ENCODE measurements at regions not wholly inside any gene's neighbourhood (a gene's known extent, or its start where the extent isn't known, plus 50 kb on each side); places are given as distances from the start of the nearest gene placed in this dataset.

DNA sequence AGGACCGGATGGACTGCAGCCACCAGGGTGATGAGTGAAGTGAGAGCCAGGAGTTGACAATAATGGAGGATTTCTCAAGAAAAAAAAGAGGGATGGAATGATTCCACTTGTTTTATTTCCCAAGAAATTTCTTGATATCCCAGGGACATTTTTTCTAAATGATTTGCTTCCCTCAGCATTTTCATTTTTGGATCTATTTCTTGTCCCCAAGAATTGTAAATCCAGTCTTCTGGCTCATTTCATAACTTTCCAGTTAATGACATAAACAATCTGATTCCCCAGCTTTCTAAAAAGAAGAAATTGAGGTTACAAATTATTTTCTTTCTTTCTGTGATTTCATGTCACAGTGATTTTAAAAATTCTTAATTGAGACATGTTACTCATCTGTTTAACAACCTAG is 446.5 kb downstream of the PRR16 start:
- Histone ChIP-seq H3K9me3 (replicated peaks; ENCODE audit: control insufficient read depth, insufficient read depth, low read depth, low read length) (no peaks in the 10 kb centered on the region), H2AFZ (ENCODE audit: low read depth, low read length) (no peak overlapping the region), H3K9ac (ENCODE audit: insufficient read depth in 1 of 2, low read depth in 2 of 2, low read length in 2 of 2) (no peak overlapping the region), H3K4me1 (replicated peaks in 1 of 2; ENCODE audit: control insufficient read depth in 2 of 2, insufficient read depth in 2 of 2, low read length in 2 of 2) (no peaks in the 10 kb centered on the region), H3K4me2 (ENCODE audit: insufficient read depth, low read length) (no peak overlapping the region), H3K79me2 (ENCODE audit: control insufficient read depth, insufficient read depth, low read length) (no peaks in the 10 kb centered on the region), H4K20me1 (replicated peaks; ENCODE audit: control insufficient read depth, insufficient read depth, low read length) (no peaks in the 10 kb centered on the region), H3K27me3 (ENCODE audit: control insufficient read depth in 2 of 2, insufficient read depth in 2 of 2, low read length in 2 of 2) (no peaks in the 10 kb centered on the region), H3K27ac (ENCODE audit: extremely low read depth, low read depth, low read length) (no peak overlapping the region), H3K4me3 (no peak overlapping the region), H3K36me3 (ENCODE audit: control insufficient read depth, insufficient read depth, low read length) (no peaks in the 10 kb centered on the region), H3K9me1 (ENCODE audit: control insufficient read depth, insufficient read depth, low read length) (no peaks in the 10 kb centered on the region)
- intact Hi-C loops (cut with micrococcal nuclease) (no loop called here), in situ Hi-C loops (cut with MboI) (no loop called here)
- no peak for FAIRE-seq
- 0% methylated on average over 1 of the region's 1 CpG for WGBS (ENCODE audit: insufficient coverage, low coverage, missing lambda C conversion rate)
- no TSS peak for BruUV-seq (replicated peaks)
- no peak for ATAC-seq
- DNase-seq (ENCODE audit: extremely low read depth in 1 of 4, low spot score in 3 of 4): no peak
- ChIA-PET CTCF (ENCODE audit: low intra/inter-chr PET ratio) (no interaction called here), POLR2A (interaction anchor here (0.6 kb wide), 1 partner anchor 8 kb away, joined by 3 read pairs; no protein-coding TSS in a partner anchor)
- TF ChIP-seq HSF4 (CRISPR knock-in tag; IDR thresholded peaks at IDR 0.05; ENCODE audit: borderline replicate concordance): no peak
- TF ChIP-seq, protein P1, sequence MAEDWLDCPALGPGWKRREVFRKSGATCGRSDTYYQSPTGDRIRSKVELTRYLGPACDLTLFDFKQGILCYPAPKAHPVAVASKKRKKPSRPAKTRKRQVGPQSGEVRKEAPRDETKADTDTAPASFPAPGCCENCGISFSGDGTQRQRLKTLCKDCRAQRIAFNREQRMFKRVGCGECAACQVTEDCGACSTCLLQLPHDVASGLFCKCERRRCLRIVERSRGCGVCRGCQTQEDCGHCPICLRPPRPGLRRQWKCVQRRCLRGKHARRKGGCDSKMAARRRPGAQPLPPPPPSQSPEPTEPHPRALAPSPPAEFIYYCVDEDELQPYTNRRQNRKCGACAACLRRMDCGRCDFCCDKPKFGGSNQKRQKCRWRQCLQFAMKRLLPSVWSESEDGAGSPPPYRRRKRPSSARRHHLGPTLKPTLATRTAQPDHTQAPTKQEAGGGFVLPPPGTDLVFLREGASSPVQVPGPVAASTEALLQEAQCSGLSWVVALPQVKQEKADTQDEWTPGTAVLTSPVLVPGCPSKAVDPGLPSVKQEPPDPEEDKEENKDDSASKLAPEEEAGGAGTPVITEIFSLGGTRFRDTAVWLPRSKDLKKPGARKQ (CRISPR knock-in tag; IDR thresholded peaks at IDR 0.05): no peak
- TF ChIP-seq BRD4 (IDR thresholded peaks at IDR 0.05): no peak
- TF ChIP-seq XRCC4 (IDR thresholded peaks at IDR 0.05; ENCODE audit: extremely low read depth, insufficient read depth, insufficient read length): no peak
- TF ChIP-seq ZNF444 (CRISPR knock-in tag; IDR thresholded peaks at IDR 0.05): no peak
- TF ChIP-seq, protein P2, sequence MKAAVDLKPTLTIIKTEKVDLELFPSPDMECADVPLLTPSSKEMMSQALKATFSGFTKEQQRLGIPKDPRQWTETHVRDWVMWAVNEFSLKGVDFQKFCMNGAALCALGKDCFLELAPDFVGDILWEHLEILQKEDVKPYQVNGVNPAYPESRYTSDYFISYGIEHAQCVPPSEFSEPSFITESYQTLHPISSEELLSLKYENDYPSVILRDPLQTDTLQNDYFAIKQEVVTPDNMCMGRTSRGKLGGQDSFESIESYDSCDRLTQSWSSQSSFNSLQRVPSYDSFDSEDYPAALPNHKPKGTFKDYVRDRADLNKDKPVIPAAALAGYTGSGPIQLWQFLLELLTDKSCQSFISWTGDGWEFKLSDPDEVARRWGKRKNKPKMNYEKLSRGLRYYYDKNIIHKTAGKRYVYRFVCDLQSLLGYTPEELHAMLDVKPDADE (conservative IDR thresholded peaks at IDR 0.05; ENCODE audit: control insufficient read depth, low read depth, low read length): no peak
- TF ChIP-seq, protein P3, sequence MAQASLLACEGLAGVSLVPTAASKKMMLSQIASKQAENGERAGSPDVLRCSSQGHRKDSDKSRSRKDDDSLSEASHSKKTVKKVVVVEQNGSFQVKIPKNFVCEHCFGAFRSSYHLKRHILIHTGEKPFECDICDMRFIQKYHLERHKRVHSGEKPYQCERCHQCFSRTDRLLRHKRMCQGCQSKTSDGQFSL (CRISPR knock-in tag; IDR thresholded peaks at IDR 0.05): no peak
- TF ChIP-seq, protein P3 (tag; IDR thresholded peaks at IDR 0.05): no peak
- no peak for TF ChIP-seq ZBTB11 (CRISPR knock-in tag; IDR thresholded peaks at IDR 0.05)
- TF ChIP-seq TARDBP (IDR thresholded peaks at IDR 0.05): no peak
- TF ChIP-seq CHD4 (IDR thresholded peaks at IDR 0.05; ENCODE audit: insufficient read depth, insufficient replicate concordance, low read depth, low read length, poor library complexity, severe bottlenecking): no peak
- no peak for TF ChIP-seq KDM4B (IDR thresholded peaks at IDR 0.05; ENCODE audit: borderline replicate concordance in 2 of 2, low read depth in 1 of 2)
- TF ChIP-seq MED1 (CRISPR knock-in tag; IDR thresholded peaks at IDR 0.05; ENCODE audit: borderline replicate concordance): no peak
- no peak for TF ChIP-seq BRF1 (IDR thresholded peaks at IDR 0.05; ENCODE audit: borderline replicate concordance, extremely low read depth, insufficient read length)
- no peak for TF ChIP-seq MTF1 (CRISPR knock-in tag; IDR thresholded peaks at IDR 0.05; ENCODE audit: borderline replicate concordance)

All from K562 (cell line).